Transverse colon (tissue), 4 donors: ENCODE measurements at regions not wholly inside any gene's neighbourhood (a gene's known extent, or its start where the extent isn't known, plus 50 kb on each side); places are given as distances from the start of the nearest gene placed in this dataset.

Experiments
- DNase-seq: peaks from one replicate; pipeline ENCODE4 v3.0.0-alpha.2; 2019
- H3K27ac ChIP-seq, 4 donors: fragments of 200-600 bp; sonication (generic); 2 replicates each; pipeline ENCODE4 v1.5.1; 2016 to 2018; ENCODE audit warnings: inconsistent platforms in 4 of 4
- H3K27me3 ChIP-seq: fragments of 200-600 bp; sonication (generic); 2 replicates; pipeline ENCODE4 v1.5.1; 2017; ENCODE audit warnings: inconsistent platforms
- H3K36me3 ChIP-seq, 4 donors: fragments of 200-600 bp; sonication (generic); 2 replicates each; pipeline ENCODE4 v1.5.1; 2017 to 2019; ENCODE audit warnings: inconsistent platforms in 4 of 4
- H3K4me1 ChIP-seq, 4 donors: fragments of 200-600 bp; sonication (generic); 2 replicates each; pipeline ENCODE4 v1.5.1; 2017 to 2020; ENCODE audit warnings: inconsistent platforms in 4 of 4
- H3K4me3 ChIP-seq, 4 donors: fragments of 200-600 bp; sonication (generic); 1 replicate in 1 of 4; 2 replicates in 3 of 4; pipeline versions ENCODE4 v1.5.1 to v1.6.1; 2017 to 2019; ENCODE audit warnings: inconsistent platforms in 4 of 4
- H3K9me3 ChIP-seq, 2 donors: fragments of 200-600 bp; sonication (generic); 2 replicates each; pipeline ENCODE4 v1.5.1; 2017 to 2019; ENCODE audit warnings: inconsistent platforms in 2 of 2
- CTCF ChIP-seq, 5 experiments: fragments of 200-600 bp in 3 of 5; fragments of 450-650 bp in 2 of 5; sonication (generic) in 3 of 5; IDR thresholded peaks; 1 replicate in 2 of 5; 2 replicates in 3 of 5; pipeline ENCODE4 v1.5.1; 2016 to 2017; ENCODE audit warnings: antibody characterized with exemption in 5 of 5, inconsistent platforms in 3 of 5, mild to moderate bottlenecking in 2 of 5, moderate library complexity in 1 of 5
- EP300 ChIP-seq: sonication (generic); formaldehyde crosslinking; IDR thresholded peaks from one replicate; pipeline ENCODE4 v1.6.1; 2017; ENCODE audit warnings: antibody characterized with exemption, low read depth
- POLR2A ChIP-seq: fragments of 450-650 bp; IDR thresholded peaks from one replicate; pipeline ENCODE4 v1.6.1; 2016; ENCODE audit warnings: antibody characterized with exemption, mild to moderate bottlenecking, moderate library complexity
- POLR2AphosphoS5 ChIP-seq, 3 donors: sonication (generic); formaldehyde crosslinking; IDR thresholded peaks; one replicate each; pipeline ENCODE4 v1.6.1; 2016; ENCODE audit warnings: antibody characterized with exemption in 3 of 3
- WGBS, 2 donors: methylation state at CpG; one replicate each; pipeline ENCODE4 v1.1.5; 2018; ENCODE audit warnings: low coverage in 1 of 2; 5-methylcytosine and 5-hydroxymethylcytosine counted together
- in situ Hi-C, 4 donors: fragments of 200-750 bp; cut with MboI; loops; one replicate each; pipeline versions ENCODE4 v1.15.0 to v1.15.1; 2017; ENCODE audit warnings: low sequenced_read_pairs in 3 of 4, low pct_ligation_motif_present in 1 of 4, low pct_unique_long_range_greater_than_20kb in 1 of 4
- intact Hi-C: fragments of 100-400 bp; cut with DNase I; formaldehyde crosslinking; loops from one replicate; pipeline ENCODE4 v1.15.1; 2023; ENCODE audit warnings: low total_unique reads

GRCh38 chr5:24388448-24388847 is 256.3 kb downstream of the CDH10 start:
- no peak for DNase-seq
- Histone ChIP-seq H3K27ac (no peak overlapping the region), H3K9me3 (no peaks in the 10 kb centered on the region), H3K4me3 (no peak overlapping the region), H3K27me3 (no peaks in the 10 kb centered on the region), H3K4me1 (no peaks in the 10 kb centered on the region), H3K36me3 (no peaks in the 10 kb centered on the region)
- no peak for TF ChIP-seq POLR2A
- 94 to 100% methylated on average over 1 to 5 of the region's 5 CpGs for WGBS, 2 donors
- in situ Hi-C loops = no loop called here
- intact Hi-C loops = no loop called here

GRCh38 chr5:24389968-24390367 is 254.8 kb downstream of the CDH10 start:
- 79 to 100% methylated on average over 1 to 4 of the region's 4 CpGs for WGBS, 2 donors
- Histone ChIP-seq H3K27me3 (no peaks in the 10 kb centered on the region), H3K36me3 (no peaks in the 10 kb centered on the region), H3K4me3 (no peak overlapping the region), H3K27ac (no peak overlapping the region), H3K4me1 (no peaks in the 10 kb centered on the region), H3K9me3 (no peaks in the 10 kb centered on the region)
- DNase-seq = no peak
- TF ChIP-seq CTCF (IDR thresholded peaks at IDR 0.05) = no peak
- no peak for TF ChIP-seq EP300
- no peak for TF ChIP-seq POLR2AphosphoS5 (IDR thresholded peaks at IDR 0.05)
- TF ChIP-seq POLR2A = no peak
- intact Hi-C loops (no loop called here), in situ Hi-C loops (no loop called here)

GRCh38 chr5:24391816-24392215 is 253.0 kb downstream of the CDH10 start:
- no peaks in the 10 kb centered on the region for H3K36me3 ChIP-seq
- H3K27ac ChIP-seq = no peak overlapping the region
- in situ Hi-C loops = no loop called here
- no peaks in the 10 kb centered on the region for H3K27me3 ChIP-seq
- no peak overlapping the region for H3K4me3 ChIP-seq
- WGBS, 2 donors = 62 to 70% methylated on average over 3 to 7 of the region's 7 CpGs
- no peak for DNase-seq
- H3K4me1 ChIP-seq = no peaks in the 10 kb centered on the region
- TF ChIP-seq POLR2A (no peak), EP300 (no peak), POLR2AphosphoS5 (IDR thresholded peaks at IDR 0.05) (no peak), CTCF (IDR thresholded peaks at IDR 0.05) (no peak)
- intact Hi-C loops = no loop called here
- H3K9me3 ChIP-seq = no peaks in the 10 kb centered on the region

- Histone ChIP-seq H3K27ac (no peak overlapping the region), H3K27me3 (no peaks in the 10 kb centered on the region), H3K9me3 (peaks cover 0 to 5% of the 10 kb centered on the region in 2 donors), H3K4me1 (no peaks in the 10 kb centered on the region), H3K36me3 (no peaks in the 10 kb centered on the region), H3K4me3 (no peak overlapping the region)
- no peak for TF ChIP-seq EP300
- no peak for TF ChIP-seq CTCF (IDR thresholded peaks at IDR 0.05)
- no peak for TF ChIP-seq POLR2A
- no peak for TF ChIP-seq POLR2AphosphoS5 (IDR thresholded peaks at IDR 0.05)
- 80 to 82% methylated on average over 1 to 6 of the region's 6 CpGs for WGBS, 2 donors
- in situ Hi-C loops (no loop called here), intact Hi-C loops (no loop called here)
- no peak for DNase-seq
Observed at GRCh38 chr5:24397601-24398000, 247.2 kb downstream of the CDH10 start.

- no peak for DNase-seq
- Histone ChIP-seq H3K27me3 (no peaks in the 10 kb centered on the region), H3K4me1 (no peaks in the 10 kb centered on the region), H3K36me3 (no peaks in the 10 kb centered on the region), H3K4me3 (no peak overlapping the region), H3K27ac (no peak overlapping the region), H3K9me3 (peaks cover 0 to 5% of the 10 kb centered on the region in 2 donors)
- TF ChIP-seq CTCF (IDR thresholded peaks at IDR 0.05) (no peak), POLR2AphosphoS5 (IDR thresholded peaks at IDR 0.05) (no peak), EP300 (no peak), POLR2A (no peak)
- WGBS, 2 donors = 31 to 44% methylated on average over 3 of the region's 3 CpGs
- intact Hi-C loops = no loop called here
- in situ Hi-C loops = no loop called here
Observed at GRCh38 chr5:24401773-24402172, 243.0 kb downstream of the CDH10 start.
